Heart left ventricle (tissue), 13 donors: ENCODE measurements at regions not wholly inside any gene's neighbourhood (a gene's known extent, or its start where the extent isn't known, plus 50 kb on each side); places are given as distances from the start of the nearest gene placed in this dataset.

ENCODE experiments used
- POLR2A ChIP-seq, 2 donors: fragments of 450-650 bp; IDR thresholded peaks; one replicate each; pipeline ENCODE4 v1.6.1; 2017; ENCODE audit warnings: antibody characterized with exemption in 2 of 2, mild to moderate bottlenecking in 2 of 2, moderate library complexity in 2 of 2
- TF ChIP-seq, protein P1 (sequence below), 12 donors: fragments of 200-600 bp; sonication (generic) in 4 of 12; IDR thresholded peaks; one replicate each; pipeline versions ENCODE4 v1.5.0 to v1.8.0; 2018 to 2022; ENCODE audit warnings: antibody characterized with exemption in 12 of 12, mild to moderate bottlenecking in 5 of 12
- donor health status: ischemic (EF 13 %, LVEDD 7.1; RV severe dilation, severe dysfunction).
- donor health status: DM: no; HTN: yes; CAD: no.
- donor health status: DM: no; HTN: no; CAD: no.
- donor health status: ischemic (EF 25% LVEDD 6.9; RV normal size, moderate dysfunction).
- donor health status: ischemic (EF 25% LVEDD 5.7; RV mildly dilated, moderate dysfunction).
- donor health status: ischemic (EF 35%, LVEDD 5.7; RV mildly dilated, moderate dysfunction).
- donor health status: nonischemic (EF 11% LVEDD 7.7; RV severe dilation, severe dysfunction).
- donor health status: DM: yes; HTN: yes; CAD: no.
- donor health status: PGD.
- donor health status: ischemic (EF 29% LVEDD 5.4; RV normal size, mild dysfunction).
- donor health status: nonischemic (EF 23%, LVEDD 6.1; RV moderate dilation, normal function).

DNA sequence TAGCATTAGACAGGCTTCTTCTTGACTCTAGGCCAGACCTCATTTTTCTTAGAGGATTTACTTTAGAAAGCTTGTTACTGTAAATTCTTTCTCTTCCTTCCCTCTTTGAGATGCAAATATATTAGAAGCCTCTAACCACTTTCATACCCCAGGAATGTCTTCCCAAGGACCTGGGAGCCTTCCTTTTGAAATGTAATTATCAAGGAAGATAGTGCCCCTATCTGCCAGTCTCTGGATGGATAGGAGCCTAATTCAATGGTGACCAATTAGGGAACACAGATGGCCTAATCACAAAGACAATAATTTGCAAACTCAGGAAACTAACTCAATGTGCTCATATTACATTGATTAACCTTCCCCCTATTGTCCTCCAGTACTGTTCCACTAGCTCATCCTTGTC lies 145.6 kb upstream of the DCAF8L1 start:
- TF ChIP-seq, protein P1, sequence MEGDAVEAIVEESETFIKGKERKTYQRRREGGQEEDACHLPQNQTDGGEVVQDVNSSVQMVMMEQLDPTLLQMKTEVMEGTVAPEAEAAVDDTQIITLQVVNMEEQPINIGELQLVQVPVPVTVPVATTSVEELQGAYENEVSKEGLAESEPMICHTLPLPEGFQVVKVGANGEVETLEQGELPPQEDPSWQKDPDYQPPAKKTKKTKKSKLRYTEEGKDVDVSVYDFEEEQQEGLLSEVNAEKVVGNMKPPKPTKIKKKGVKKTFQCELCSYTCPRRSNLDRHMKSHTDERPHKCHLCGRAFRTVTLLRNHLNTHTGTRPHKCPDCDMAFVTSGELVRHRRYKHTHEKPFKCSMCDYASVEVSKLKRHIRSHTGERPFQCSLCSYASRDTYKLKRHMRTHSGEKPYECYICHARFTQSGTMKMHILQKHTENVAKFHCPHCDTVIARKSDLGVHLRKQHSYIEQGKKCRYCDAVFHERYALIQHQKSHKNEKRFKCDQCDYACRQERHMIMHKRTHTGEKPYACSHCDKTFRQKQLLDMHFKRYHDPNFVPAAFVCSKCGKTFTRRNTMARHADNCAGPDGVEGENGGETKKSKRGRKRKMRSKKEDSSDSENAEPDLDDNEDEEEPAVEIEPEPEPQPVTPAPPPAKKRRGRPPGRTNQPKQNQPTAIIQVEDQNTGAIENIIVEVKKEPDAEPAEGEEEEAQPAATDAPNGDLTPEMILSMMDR (IDR thresholded peaks at IDR 0.05): no peak
- no peak for TF ChIP-seq POLR2A (IDR thresholded peaks at IDR 0.05)
